CMK (cell line): ENCODE measurements at regions not wholly inside any gene's neighbourhood (a gene's known extent, or its start where the extent isn't known, plus 50 kb on each side); places are given as distances from the start of the nearest gene placed in this dataset.

Source experiments
- DNase-seq: peaks from one replicate; pipeline ENCODE4 v3.0.0-alpha.2; 2010; ENCODE audit warnings: low read depth

DNA sequence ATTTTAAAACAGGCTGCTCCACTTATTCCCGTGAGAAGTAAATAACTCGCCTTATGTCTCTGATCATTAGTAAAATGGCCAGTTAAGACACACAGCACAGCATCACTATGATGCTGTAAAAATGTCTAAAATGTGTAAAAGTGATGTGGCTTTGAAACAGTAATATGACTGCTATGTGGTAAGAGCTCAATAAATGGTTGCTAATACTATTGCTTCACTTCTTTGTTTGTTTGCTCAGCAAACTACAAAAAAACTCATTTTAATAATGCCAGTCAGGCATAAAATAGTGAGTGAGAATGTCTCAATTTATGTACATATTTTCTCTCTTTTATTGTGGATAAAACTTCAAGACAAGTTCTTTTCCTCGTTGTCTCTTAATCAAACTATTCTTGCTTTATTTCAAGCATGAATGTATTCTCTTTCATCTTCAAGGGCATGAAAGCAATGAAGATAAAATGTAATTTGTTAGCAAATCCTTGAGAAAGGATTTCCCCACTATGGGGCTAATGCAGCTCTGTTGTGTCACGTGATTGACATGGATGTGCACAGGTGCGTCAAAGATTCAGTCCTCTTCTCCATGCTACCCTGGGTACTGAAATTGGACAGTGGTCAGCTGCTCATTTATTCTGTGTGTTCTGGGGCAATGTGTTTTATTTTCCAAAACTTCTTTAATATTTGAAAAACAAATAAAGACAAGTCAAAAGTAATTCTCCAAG, 387.2 kb downstream of the TRIB2 start:
- no peak for DNase-seq

DNA sequence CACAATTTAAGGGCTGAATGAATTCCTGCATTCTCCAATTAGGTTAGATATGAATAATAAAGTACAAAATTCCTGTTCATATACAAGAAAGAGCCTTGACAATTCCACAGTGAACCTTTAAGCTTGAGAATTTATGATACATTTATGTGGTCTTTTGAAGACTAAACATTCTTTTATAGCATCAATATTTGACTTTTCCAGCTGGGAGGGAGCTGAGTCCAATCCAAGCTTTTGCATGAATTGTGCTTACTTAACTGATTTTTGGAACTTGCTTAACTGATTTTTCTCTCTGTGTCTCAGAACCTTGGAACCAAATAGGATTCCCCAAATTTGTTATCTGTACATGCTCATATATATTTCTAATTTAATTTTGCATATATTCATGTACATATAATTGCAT, 388.0 kb downstream of the TRIB2 start:
- DNase-seq, result no peak

DNA sequence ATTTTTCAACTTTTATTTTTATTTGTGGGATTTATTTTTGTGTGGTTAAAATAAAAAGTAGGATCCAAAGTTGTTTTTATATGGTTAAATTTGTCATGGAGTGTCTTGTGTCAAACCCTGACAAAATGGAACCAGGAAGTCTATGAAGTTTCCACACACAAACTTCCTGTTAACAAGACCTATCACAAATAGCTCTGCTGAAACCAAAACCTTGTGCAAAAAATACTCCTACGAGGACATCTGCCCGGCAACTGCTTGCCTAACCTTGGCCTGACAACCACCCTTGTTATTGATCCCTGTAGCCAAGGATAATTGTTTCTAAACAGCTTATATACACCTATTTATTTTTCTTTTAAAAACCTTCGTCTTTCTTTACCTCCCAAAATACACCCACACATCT, 389.6 kb downstream of the TRIB2 start:
- DNase-seq, result no peak

- no peak for DNase-seq
Observed at GRCh38 chr2:13109516-13109915, 392.8 kb downstream of the TRIB2 start.

DNA sequence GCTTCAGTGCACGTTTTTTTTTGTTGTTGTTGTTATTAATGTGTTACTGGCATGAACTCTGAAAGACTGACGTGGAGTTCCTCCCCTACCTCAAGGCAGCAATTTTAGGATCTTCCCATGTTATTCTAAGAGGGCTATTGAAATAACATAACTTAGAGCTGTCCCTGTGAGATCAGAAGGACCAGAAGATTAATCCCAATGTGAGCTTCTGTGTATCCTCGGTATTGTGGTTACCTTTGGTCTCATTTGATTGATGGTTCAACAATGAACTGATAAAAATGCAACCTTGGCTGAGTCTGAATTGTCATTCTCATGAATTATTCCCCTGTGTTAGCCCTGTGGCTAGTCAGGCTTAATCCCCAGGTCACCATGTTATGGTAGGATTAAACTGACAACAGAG, 394.1 kb downstream of the TRIB2 start:
- DNase-seq, result no peak

DNA sequence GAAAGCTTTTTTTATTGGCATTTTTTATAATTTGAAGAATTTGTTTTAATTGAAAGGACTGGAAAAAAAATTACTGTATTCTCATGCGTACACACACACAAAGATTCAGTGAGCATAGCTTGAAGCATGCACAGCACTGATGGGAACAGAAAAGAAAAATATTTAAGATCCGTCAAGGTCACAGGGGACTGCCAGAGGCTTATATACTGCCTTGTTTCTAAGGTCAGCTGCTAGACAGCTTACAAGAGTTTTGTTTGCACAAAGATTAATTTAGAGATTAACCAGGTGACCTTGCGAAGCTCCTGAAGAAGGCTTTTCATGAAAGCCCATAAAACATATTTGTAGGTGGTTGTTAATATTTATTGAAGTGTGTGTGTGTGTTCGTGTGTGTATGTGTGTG, 396.3 kb downstream of the TRIB2 start:
- no peak for DNase-seq

DNA sequence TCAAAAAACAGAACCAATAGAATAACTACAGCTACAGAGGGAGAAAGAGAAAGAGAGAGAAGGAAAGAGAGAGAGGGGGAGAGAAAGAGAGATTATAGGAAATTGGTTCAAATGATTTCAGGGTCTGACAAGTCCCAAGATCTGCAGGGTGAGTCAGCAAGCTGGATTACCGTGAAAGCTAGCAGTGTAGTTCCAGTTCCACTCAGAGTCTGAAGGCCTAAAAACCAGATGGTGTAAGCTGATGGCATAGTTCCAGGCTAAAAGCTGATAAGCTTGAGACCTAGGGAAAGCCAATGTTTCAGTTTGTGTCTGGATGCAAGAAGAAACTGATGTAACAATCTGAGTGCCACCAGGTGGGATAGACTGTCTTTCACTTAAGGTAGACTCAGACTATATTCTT, 397.7 kb downstream of the TRIB2 start:
- DNase-seq, result peak; percentile 55

DNA sequence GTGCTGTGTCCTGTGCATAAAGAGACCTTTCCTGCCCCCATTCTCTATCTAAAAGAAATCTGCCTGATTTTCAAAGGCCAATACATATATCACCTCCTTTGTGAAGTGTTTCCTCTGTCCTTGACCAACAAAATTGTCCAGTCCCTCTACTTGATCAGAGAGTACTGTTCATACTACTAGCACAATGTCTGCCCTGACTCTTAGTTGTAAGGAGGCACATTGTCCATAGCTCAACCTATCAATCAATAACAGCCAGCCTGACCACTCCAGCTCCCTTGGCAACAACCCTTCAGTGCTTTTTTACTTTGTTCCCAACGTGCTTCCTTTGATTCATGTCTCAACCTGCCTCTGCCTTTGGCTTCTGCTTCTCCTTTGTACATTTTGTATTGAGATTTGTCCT, 398.9 kb downstream of the TRIB2 start:
- no peak for DNase-seq

- DNase-seq, result no peak
Observed at GRCh38 chr2:13121096-13121495, 404.4 kb downstream of the TRIB2 start.

GRCh38 chr2:13128139-13128538, 411.4 kb downstream of the TRIB2 start:
- no peak for DNase-seq

- DNase-seq, result no peak
Observed at GRCh38 chr2:13135369-13135768, 418.6 kb downstream of the TRIB2 start.

- no peak for DNase-seq
Observed at GRCh38 chr2:13135856-13136255, 419.1 kb downstream of the TRIB2 start.

GRCh38 chr2:13137679-13138078, 420.9 kb downstream of the TRIB2 start:
- no peak for DNase-seq

GRCh38 chr2:13141315-13141714, 424.6 kb downstream of the TRIB2 start:
- no peak for DNase-seq

- no peak for DNase-seq
Observed at GRCh38 chr2:13143451-13143850, 426.7 kb downstream of the TRIB2 start.

GRCh38 chr2:13156916-13157315, 440.2 kb downstream of the TRIB2 start:
- DNase-seq, result no peak

- no peak for DNase-seq
Observed at GRCh38 chr2:13158466-13158865, 441.7 kb downstream of the TRIB2 start.

- no peak for DNase-seq
Observed at GRCh38 chr2:13180729-13181128, 464.0 kb downstream of the TRIB2 start.

- DNase-seq, result peak; percentile 49
Observed at GRCh38 chr2:13193075-13193474, 476.3 kb downstream of the TRIB2 start.

DNA sequence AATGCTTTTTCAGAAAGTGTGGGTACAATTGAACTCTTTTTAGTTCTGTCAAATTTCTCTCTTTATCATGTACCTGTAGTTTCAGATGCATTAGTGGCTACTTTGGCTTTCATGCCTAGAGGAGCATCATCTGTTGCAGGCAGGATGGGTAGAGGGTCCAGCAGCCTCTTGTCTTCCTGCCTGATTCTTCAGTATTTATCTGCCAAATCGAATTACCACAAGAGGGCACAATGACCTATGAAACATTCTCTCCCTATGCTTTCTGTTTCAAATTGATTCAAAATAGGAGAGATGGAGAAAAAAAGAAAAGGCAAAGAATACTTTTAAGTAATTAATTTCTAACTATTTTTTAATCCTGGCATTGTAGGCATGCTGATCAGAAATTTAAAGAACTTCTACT, 477.2 kb downstream of the TRIB2 start:
- DNase-seq, result no peak

- no peak for DNase-seq
Observed at GRCh38 chr2:13195270-13195669, 478.5 kb downstream of the TRIB2 start.

- no peak for DNase-seq
Observed at GRCh38 chr2:13197248-13197647, 480.5 kb downstream of the TRIB2 start.

- DNase-seq, result no peak
Observed at GRCh38 chr2:13201924-13202323, 485.2 kb downstream of the TRIB2 start.

GRCh38 chr2:13212115-13212514, 495.4 kb downstream of the TRIB2 start:
- no peak for DNase-seq

GRCh38 chr2:13218205-13218604, 501.5 kb downstream of the TRIB2 start:
- no peak for DNase-seq
